Smooth muscle cell (in vitro differentiated cells): ENCODE measurements at regions not wholly inside any gene's neighbourhood (a gene's known extent, or its start where the extent isn't known, plus 50 kb on each side); places are given as distances from the start of the nearest gene placed in this dataset.

ENCODE experiments used
- DNase-seq: peaks from one replicate; lab custom pipeline; 2025; ENCODE audit not compliant: unreplicated experiment; lab: John Stamatoyannopoulos, UW
- H2AFZ ChIP-seq: fragments of 200-600 bp; sonication (generic); 2 replicates; pipeline ENCODE4 v1.6.0; 2016; ENCODE audit warnings: antibody characterized with exemption, low read depth, mild to moderate bottlenecking
- H3F3A ChIP-seq: fragments of 200-600 bp; sonication (generic); 2 replicates; pipeline ENCODE4 v1.6.0; 2017; ENCODE audit warnings: antibody characterized with exemption, low read depth
- H3K27ac ChIP-seq: fragments of 200-600 bp; sonication (generic); 2 replicates; pipeline ENCODE4 v1.5.1; 2016; ENCODE audit warnings: low read depth, mild to moderate bottlenecking
- H3K27me3 ChIP-seq: fragments of 200-600 bp; sonication (generic); 2 replicates; pipeline ENCODE4 v1.6.1; 2016; ENCODE audit warnings: low read depth, mild to moderate bottlenecking
- H3K36me3 ChIP-seq: fragments of 200-600 bp; sonication (generic); 2 replicates; pipeline ENCODE4 v1.5.1; 2016; ENCODE audit warnings: low read depth
- H3K4me1 ChIP-seq: fragments of 200-600 bp; sonication (generic); 2 replicates; pipeline ENCODE4 v1.5.1; 2016; ENCODE audit warnings: low read depth
- H3K4me2 ChIP-seq: fragments of 200-600 bp; sonication (generic); 2 replicates; pipeline ENCODE4 v1.6.0; 2016; ENCODE audit warnings: mild to moderate bottlenecking
- H3K4me3 ChIP-seq: fragments of 200-600 bp; sonication (generic); 2 replicates; pipeline ENCODE4 v1.5.1; 2016; ENCODE audit warnings: mild to moderate bottlenecking
- H3K79me2 ChIP-seq: fragments of 200-600 bp; sonication (generic); 2 replicates; pipeline ENCODE4 v1.6.0; 2016; ENCODE audit warnings: low read depth, mild to moderate bottlenecking
- H3K9ac ChIP-seq: fragments of 200-600 bp; sonication (generic); 2 replicates; pipeline ENCODE4 v1.6.0; 2016; ENCODE audit warnings: low read depth
- H3K9me3 ChIP-seq: fragments of 200-600 bp; sonication (generic); replicated peaks from 2 replicates; pipeline ENCODE4 v1.5.1; 2016; ENCODE audit warnings: low read depth
- H4K20me1 ChIP-seq: fragments of 200-600 bp; sonication (generic); 2 replicates; pipeline ENCODE4 v1.6.0; 2016; ENCODE audit warnings: low read depth
- CTCF ChIP-seq: fragments of 200-600 bp; sonication (generic); IDR thresholded peaks from 2 replicates; pipeline ENCODE4 v1.5.1; 2017; ENCODE audit warnings: borderline replicate concordance, mild to moderate bottlenecking, antibody characterized with exemption; ENCODE audit not compliant: insufficient read depth, poor library complexity, severe bottlenecking
- WGBS: methylation state at CpG from one replicate; pipeline ENCODE4 v1.1.7; 2016; ENCODE audit warnings: low lambda C conversion rate; 5-methylcytosine and 5-hydroxymethylcytosine counted together

- Histone ChIP-seq H4K20me1 (no peaks in the 10 kb centered on the region), H3F3A (no peaks in the 10 kb centered on the region), H3K4me2 (no peak overlapping the region), H3K4me3 (no peak overlapping the region), H3K79me2 (no peaks in the 10 kb centered on the region), H2AFZ (no peak overlapping the region), H3K36me3 (no peaks in the 10 kb centered on the region), H3K27me3 (peaks cover 24% of the 10 kb centered on the region), H3K4me1 (peaks cover 12% of the 10 kb centered on the region), H3K9ac (no peak overlapping the region), H3K9me3 (no peaks in the 10 kb centered on the region), H3K27ac (no peak overlapping the region)
- DNase-seq, result no peak
- TF ChIP-seq CTCF, result no peak
- WGBS, result 61% methylated on average over 18 of the region's 18 CpGs
These were observed 246.5 kb downstream of the FOXL1 start for GRCh38 chr16:86824751-86825296.

- no peaks in the 10 kb centered on the region for H4K20me1 ChIP-seq
- peaks cover 29% of the 10 kb centered on the region for H3K27me3 ChIP-seq
- WGBS, result 94% methylated on average over 4 of the region's 4 CpGs
- no peaks in the 10 kb centered on the region for H3K79me2 ChIP-seq
- no peak overlapping the region for H3K9ac ChIP-seq
- no peak overlapping the region for H3K4me3 ChIP-seq
- H3K36me3 ChIP-seq, result no peaks in the 10 kb centered on the region
- H3K4me1 ChIP-seq, result peaks cover 12% of the 10 kb centered on the region
- DNase-seq, result no peak
- H2AFZ ChIP-seq, result no peak overlapping the region
- no peak overlapping the region for H3K27ac ChIP-seq
- TF ChIP-seq CTCF, result no peak
- no peaks in the 10 kb centered on the region for H3F3A ChIP-seq
- no peaks in the 10 kb centered on the region for H3K9me3 ChIP-seq
- no peak overlapping the region for H3K4me2 ChIP-seq
These were observed 247.3 kb downstream of the FOXL1 start for GRCh38 chr16:86825631-86826030.

GRCh38 chr16:86826941-86827340, 248.6 kb downstream of the FOXL1 start:
- WGBS, result 50% methylated on average over 14 of the region's 14 CpGs
- TF ChIP-seq CTCF, result no peak

DNA sequence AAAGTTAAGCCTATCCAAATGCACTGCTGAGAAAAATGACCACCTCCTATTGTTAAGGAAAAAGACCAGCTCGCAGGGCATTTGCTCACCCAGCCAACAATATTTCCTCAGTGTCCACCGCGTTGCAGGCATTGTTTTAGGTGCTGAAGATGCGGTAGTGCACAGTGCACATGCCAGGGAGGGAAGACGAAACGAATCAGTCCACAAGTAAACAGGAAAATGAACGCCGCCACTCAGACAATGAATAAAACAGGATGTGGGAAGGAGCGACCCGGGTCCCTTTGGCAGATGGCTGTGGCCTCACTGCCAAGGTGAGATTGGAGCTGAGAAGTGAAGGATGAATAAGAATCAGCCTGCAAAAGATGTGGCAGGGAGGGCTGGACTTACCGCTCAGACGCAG, 249.2 kb downstream of the FOXL1 start:
- peaks cover 12% of the 10 kb centered on the region for H3K4me1 ChIP-seq
- no peak overlapping the region for H2AFZ ChIP-seq
- no peak overlapping the region for H3K9ac ChIP-seq
- TF ChIP-seq CTCF, result no peak
- no peak overlapping the region for H3K4me3 ChIP-seq
- no peaks in the 10 kb centered on the region for H4K20me1 ChIP-seq
- H3K9me3 ChIP-seq, result no peaks in the 10 kb centered on the region
- H3K4me2 ChIP-seq, result no peak overlapping the region
- no peaks in the 10 kb centered on the region for H3F3A ChIP-seq
- peaks cover 29% of the 10 kb centered on the region for H3K27me3 ChIP-seq
- H3K36me3 ChIP-seq, result no peaks in the 10 kb centered on the region
- DNase-seq, result no peak
- WGBS, result 81% methylated on average over 12 of the region's 12 CpGs
- no peak overlapping the region for H3K27ac ChIP-seq
- no peaks in the 10 kb centered on the region for H3K79me2 ChIP-seq

More at GRCh38 chr16:86826941-86827340, 248.6 kb downstream of the FOXL1 start:
- no peak for DNase-seq
- no peak overlapping the region for H3K4me3 ChIP-seq
- H3K36me3 ChIP-seq, result no peaks in the 10 kb centered on the region
- no peak overlapping the region for H3K27ac ChIP-seq
- H3K4me2 ChIP-seq, result no peak overlapping the region
- H4K20me1 ChIP-seq, result no peaks in the 10 kb centered on the region
- no peak overlapping the region for H2AFZ ChIP-seq
- no peaks in the 10 kb centered on the region for H3K79me2 ChIP-seq
- H3K27me3 ChIP-seq, result peaks cover 29% of the 10 kb centered on the region
- H3K9me3 ChIP-seq, result no peaks in the 10 kb centered on the region
- peaks cover 12% of the 10 kb centered on the region for H3K4me1 ChIP-seq
- H3F3A ChIP-seq, result no peaks in the 10 kb centered on the region
- H3K9ac ChIP-seq, result no peak overlapping the region
